Uterus (tissue), 2 donors: ENCODE measurements at regions not wholly inside any gene's neighbourhood (a gene's known extent, or its start where the extent isn't known, plus 50 kb on each side); places are given as distances from the start of the nearest gene placed in this dataset.

Source experiments
- CTCF ChIP-seq, 4 experiments: fragments of 200-600 bp in 2 of 4; fragments of 450-650 bp in 2 of 4; sonication (generic) in 2 of 4; IDR thresholded peaks; one replicate each; pipeline ENCODE4 v1.5.1; 2016 to 2019; ENCODE audit warnings: antibody characterized with exemption in 4 of 4, mild to moderate bottlenecking in 2 of 4, moderate library complexity in 1 of 4
- POLR2A ChIP-seq, 2 donors: fragments of 450-650 bp; IDR thresholded peaks; one replicate each; pipeline ENCODE4 v1.6.1; 2016; ENCODE audit warnings: antibody characterized with exemption in 2 of 2, mild to moderate bottlenecking in 1 of 2, moderate library complexity in 1 of 2

GRCh38 chr3:165336786-165337185 lies 140.6 kb upstream of the SLITRK3 start:
- no peak for TF ChIP-seq POLR2A (IDR thresholded peaks at IDR 0.05)
- TF ChIP-seq CTCF (IDR thresholded peaks at IDR 0.05): no peak
